HG03280 (cell line): ENCODE measurements at regions not wholly inside any gene's neighbourhood (a gene's known extent, or its start where the extent isn't known, plus 50 kb on each side); places are given as distances from the start of the nearest gene placed in this dataset.
"Not testable (repeated sequence)": the region's sequence is repeated elsewhere in the genome, so short reads cannot be mapped to it uniquely, and the experiment has no call there.

Experiments
- ATAC-seq: cut with Tn5 transposase; IDR thresholded peaks from one replicate; pipeline ENCODE4 v1.9.1; 2021; ENCODE audit warnings: mild to moderate bottlenecking, moderate library complexity; ENCODE audit not compliant: unreplicated experiment

- ATAC-seq = no peak
Measured at GRCh38 chr17:70564006-70564620, 394.8 kb downstream of the KCNJ2 start.

DNA sequence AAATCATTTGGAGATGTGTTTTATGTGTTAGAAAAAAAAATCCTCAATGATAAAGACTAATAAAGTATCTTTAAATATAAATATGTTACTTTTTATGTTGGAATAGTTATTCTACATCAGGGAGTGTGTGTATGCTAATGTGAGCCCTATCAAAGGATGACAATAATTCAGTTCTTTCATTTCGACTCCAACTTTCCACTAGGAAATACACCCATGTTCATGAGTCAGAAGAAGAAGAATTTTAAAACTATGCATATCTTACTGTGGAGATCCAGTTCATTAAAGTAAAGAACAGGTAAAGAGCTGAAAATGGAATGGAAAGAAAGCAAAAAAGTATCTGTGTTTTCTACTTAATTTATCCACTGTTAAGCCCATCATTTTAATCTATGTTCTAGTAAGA lies 399.8 kb downstream of the KCNJ2 start:
- ATAC-seq = no peak

DNA sequence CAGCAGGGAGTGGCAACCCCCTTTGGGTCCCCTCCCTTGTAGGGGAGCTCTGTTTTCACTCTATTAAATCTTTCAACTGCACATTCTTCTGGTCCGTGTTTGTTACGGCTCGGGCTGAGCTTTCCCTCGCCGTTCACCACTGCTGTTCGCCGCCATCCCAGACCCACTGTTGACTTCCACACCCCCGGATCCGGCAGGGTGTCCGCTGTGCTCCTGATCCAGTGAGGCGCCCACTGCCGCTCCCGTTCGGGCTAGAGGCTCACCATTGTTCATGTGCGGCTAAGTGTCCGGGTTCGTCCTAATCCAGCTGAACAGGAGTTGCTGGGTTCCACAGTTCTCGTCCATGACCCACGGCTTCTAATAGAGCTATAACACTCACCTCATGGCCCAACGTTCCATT lies 408.1 kb downstream of the KCNJ2 start:
- ATAC-seq = no peak

DNA sequence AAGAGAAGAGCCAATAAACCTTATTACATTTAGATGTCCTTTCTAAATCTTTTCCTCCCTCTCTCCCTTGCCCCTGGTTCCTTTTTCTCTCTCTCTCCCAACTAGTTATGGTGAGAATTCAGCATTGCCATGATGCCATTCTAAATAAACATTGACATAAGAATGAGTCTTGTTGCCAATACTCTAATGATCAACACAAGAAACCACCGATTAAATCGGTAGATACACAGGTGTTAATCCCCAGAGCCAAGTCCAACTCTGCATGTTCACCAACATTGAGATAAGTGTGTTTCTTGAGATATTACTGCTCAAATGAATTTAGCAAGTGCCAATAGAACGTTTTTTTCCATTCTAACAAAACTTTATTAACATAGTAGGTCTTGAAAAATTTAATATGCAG lies 412.1 kb downstream of the KCNJ2 start:
- no peak for ATAC-seq

GRCh38 chr17:70582777-70583176 lies 413.4 kb downstream of the KCNJ2 start:
- no peak for ATAC-seq

GRCh38 chr17:70584255-70584654 lies 414.9 kb downstream of the KCNJ2 start:
- ATAC-seq = no peak

DNA sequence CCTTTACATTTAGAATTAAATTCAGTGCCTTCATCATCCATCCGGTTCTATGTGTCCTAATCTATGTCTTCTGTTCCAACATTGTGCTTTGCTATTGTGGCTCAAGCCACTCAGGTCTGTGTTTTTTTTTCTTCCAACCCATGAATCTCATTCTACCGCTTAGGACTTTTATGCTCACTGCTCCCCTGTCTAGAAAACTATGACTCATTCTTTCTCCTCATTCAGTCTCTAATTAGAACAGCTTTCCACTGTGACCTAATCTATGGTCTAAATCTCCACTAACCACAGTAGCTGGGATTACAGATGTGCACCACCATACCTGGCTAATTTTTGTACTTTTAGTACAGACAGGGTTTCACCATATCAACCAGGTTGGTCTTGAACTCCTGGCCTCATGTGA lies 418.7 kb downstream of the KCNJ2 start:
- ATAC-seq = no peak

GRCh38 chr17:70597774-70598173 lies 428.4 kb downstream of the KCNJ2 start:
- no peak for ATAC-seq

DNA sequence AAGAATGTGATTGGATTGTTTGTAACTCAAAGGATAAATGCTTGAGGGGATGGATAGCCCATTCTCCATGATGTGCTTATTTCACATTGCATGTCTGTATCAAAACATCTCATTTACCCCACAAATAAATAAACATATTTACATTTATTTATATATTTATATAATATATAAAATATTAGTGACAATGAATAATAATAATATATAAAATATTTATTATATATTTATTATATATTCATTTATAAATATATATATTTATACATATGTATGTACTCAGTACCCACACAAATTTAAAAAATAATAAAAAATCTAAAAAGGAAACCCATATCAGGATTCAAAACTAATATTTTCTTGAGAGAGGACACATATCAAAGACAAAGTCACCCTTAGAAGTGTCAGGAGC lies 429.9 kb downstream of the KCNJ2 start:
- no peak for ATAC-seq

GRCh38 chr17:70599945-70600344 lies 430.6 kb downstream of the KCNJ2 start:
- ATAC-seq = not testable (repeated sequence)

DNA sequence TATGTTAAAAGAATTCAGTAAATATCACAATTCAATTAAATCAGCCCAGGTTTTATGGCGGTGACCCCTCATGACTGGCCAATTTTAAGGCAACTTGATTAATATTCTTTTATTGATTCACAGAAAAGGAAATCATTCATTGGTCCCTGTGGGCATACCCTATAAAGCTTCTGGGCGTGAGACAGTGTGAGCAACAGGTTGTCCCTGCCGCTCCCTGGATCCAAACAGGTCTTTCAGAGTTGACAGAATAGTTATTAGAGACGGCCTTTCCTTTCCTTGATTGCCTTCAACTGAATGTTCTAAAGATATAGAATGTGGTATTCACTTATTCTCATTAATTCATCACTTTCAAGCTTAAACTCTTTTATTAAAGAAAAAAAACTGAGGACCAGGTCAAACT lies 433.9 kb downstream of the KCNJ2 start:
- ATAC-seq = no peak

GRCh38 chr17:70604854-70605253 lies 435.5 kb downstream of the KCNJ2 start:
- ATAC-seq = no peak

- ATAC-seq = no peak
Measured at GRCh38 chr17:70606086-70606485, 436.8 kb downstream of the KCNJ2 start.

DNA sequence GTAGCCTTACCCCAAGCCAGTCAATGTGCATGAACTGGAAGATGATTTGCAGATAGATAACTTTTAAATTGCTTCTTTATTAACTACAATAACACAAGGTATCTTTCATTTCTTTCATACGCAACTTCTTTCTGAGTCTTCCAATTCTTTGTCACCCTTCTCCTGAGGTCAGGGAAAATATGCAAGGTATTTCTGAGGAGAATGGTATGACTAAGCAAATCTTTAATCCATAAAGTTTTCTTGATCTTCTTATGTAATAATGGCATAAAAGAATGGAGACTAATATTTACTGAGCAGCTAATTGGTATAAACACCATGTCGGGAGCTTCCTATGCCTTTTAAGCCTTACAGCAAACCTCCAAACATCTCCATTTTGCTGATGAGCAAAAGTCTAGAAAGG lies 438.9 kb downstream of the KCNJ2 start:
- no peak for ATAC-seq

- no peak for ATAC-seq
Measured at GRCh38 chr17:70608957-70609356, 439.6 kb downstream of the KCNJ2 start.

DNA sequence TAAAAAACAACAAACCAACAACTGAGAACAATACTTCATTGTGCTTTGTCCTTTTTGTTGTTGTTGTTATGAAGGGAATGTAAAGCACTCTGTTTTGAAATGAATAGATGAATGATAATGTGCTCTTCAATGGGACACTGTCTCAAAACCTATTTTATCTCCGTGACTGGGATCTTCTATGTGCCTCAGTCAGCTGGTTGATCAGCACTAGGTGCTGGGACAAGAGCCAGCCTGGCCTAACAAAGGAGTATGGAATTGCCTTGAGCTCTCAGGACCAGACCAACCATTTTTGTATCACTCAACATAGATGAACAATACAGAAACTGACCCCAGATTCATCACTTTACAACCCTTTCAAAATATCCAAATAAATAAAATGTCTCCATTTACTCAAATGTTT lies 440.2 kb downstream of the KCNJ2 start:
- ATAC-seq = no peak

- no peak for ATAC-seq
Measured at GRCh38 chr17:70610161-70610560, 440.8 kb downstream of the KCNJ2 start.

- no peak for ATAC-seq
Measured at GRCh38 chr17:70613681-70614080, 444.3 kb downstream of the KCNJ2 start.

DNA sequence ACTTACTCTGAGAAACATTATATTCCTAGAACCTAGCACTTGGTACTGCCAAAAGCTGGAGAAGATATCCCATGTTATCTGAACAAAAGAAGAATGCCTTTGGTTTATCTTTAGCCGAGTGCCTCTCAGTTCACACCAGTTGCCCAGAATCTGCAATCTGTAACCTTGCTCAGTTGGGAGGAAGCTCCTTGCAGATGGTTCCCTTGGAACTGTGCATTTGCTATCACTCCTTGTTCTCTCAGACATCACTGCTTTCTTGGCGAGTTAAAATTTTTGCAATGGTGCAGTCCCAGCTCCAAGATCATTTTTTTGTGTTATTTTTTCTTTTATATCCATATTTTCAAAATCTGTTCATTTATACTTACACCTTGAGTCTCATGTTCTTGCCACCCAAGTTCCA lies 446.5 kb downstream of the KCNJ2 start:
- no peak for ATAC-seq

GRCh38 chr17:70618641-70619040 lies 449.3 kb downstream of the KCNJ2 start:
- ATAC-seq = no peak

- no peak for ATAC-seq
Measured at GRCh38 chr17:70621566-70621965, 452.2 kb downstream of the KCNJ2 start.

DNA sequence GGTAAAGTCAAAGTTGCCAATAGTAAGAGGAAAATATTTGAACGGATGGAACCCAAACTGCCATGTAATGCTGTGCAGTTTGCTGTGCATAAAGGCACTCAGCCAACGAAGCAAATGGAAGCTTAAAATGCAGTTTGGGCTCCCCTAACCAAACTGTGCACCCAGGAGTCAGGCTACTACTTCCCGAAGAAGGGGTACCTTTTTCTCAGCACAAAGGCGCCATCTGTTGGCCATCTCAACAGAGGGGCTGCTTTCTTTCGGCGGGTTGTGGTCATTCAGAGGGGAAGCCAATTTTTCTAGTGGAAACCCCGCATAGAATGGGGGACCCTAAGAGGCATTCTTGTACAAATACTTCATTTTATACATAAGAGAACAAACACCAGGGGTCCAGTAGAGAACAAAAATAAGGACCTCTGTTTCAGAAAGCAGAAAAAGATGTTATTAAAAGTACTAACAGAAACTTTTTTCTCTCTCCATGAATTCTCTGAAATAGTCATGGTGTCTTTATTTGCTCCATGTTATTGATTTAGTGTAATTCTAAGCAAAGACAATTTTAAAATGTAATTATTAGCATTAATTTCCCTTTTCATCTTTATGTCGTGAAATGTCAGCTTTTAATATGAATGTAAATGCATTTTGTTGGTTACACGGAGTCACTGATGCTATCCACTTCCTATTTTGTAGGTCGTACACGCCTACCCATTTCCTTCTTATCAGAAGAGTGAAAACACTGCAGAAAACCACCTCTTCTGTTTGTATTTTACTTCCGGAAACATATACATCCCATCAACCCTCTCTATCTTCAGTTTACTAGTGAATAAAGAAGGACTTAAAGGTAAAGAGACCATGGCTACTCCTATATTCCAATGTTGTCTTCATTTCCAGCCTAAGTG lies 453.3 kb downstream of the KCNJ2 start:
- ATAC-seq = no peak
